ENCODE measurements at regions not wholly inside any gene's neighbourhood (a gene's known extent, or its start where the extent isn't known, plus 50 kb on each side); places are given as distances from the start of the nearest gene placed in this dataset.

DNA sequence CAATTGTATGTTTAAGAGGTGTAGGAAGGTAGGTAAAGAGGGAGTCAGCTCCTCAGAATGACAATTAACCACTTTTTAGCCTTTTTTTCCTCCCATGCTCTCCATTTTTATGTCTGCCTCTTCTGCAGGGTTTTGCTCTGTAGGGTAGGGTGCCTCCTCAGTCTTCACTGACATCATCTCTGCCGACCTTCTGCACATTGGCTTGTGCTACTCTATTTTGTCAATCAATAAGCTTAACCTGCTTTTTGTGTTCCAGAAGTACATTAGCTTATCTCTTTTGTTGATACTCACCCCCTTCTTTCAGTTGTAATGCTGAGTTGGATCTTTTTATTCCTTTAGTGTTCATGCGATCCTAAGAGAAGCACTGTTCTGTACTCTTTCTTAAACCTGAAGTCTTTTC is 323.2 kb downstream of the RDH14 start:
- TF ChIP-seq, protein P1, sequence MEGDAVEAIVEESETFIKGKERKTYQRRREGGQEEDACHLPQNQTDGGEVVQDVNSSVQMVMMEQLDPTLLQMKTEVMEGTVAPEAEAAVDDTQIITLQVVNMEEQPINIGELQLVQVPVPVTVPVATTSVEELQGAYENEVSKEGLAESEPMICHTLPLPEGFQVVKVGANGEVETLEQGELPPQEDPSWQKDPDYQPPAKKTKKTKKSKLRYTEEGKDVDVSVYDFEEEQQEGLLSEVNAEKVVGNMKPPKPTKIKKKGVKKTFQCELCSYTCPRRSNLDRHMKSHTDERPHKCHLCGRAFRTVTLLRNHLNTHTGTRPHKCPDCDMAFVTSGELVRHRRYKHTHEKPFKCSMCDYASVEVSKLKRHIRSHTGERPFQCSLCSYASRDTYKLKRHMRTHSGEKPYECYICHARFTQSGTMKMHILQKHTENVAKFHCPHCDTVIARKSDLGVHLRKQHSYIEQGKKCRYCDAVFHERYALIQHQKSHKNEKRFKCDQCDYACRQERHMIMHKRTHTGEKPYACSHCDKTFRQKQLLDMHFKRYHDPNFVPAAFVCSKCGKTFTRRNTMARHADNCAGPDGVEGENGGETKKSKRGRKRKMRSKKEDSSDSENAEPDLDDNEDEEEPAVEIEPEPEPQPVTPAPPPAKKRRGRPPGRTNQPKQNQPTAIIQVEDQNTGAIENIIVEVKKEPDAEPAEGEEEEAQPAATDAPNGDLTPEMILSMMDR (IDR thresholded peaks at IDR 0.05) = no peak
- TF ChIP-seq POLR2A (IDR thresholded peaks at IDR 0.05) = no peak

Measured in testis (tissue), 2 donors.